Left ventricle myocardium inferior (tissue), 1 donor: ENCODE measurements at regions not wholly inside any gene's neighbourhood (a gene's known extent, or its start where the extent isn't known, plus 50 kb on each side); places are given as distances from the start of the nearest gene placed in this dataset.

Source experiments
- DNase-seq: peaks from one replicate; pipeline ENCODE4 v3.0.0-alpha.2; 2020
- H3K27ac ChIP-seq: fragments of 200-600 bp; replicated peaks from 2 replicates; pipeline ENCODE4 v1.8.0; 2021
- H3K27me3 ChIP-seq: fragments of 200-600 bp; 2 replicates; pipeline ENCODE4 v1.8.0; 2021; ENCODE audit warnings: low read depth
- H3K36me3 ChIP-seq: fragments of 200-600 bp; 2 replicates; pipeline ENCODE4 v1.8.0; 2021
- H3K4me1 ChIP-seq: fragments of 200-600 bp; 2 replicates; pipeline ENCODE4 v1.8.0; 2021
- H3K4me3 ChIP-seq: fragments of 200-600 bp; 2 replicates; pipeline ENCODE4 v1.8.0; 2021; ENCODE audit warnings: mild to moderate bottlenecking, moderate library complexity
- H3K9me3 ChIP-seq: fragments of 200-600 bp; replicated peaks from 2 replicates; pipeline ENCODE4 v1.8.0; 2021
- CTCF ChIP-seq: fragments of 200-600 bp; IDR thresholded peaks from 2 replicates; pipeline ENCODE4 v1.8.0; 2021; ENCODE audit warnings: antibody characterized with exemption, mild to moderate bottlenecking, borderline replicate concordance
- intact Hi-C: fragments of 100-400 bp; cut with micrococcal nuclease; formaldehyde crosslinking; loops from one replicate; pipeline ENCODE4 v1.11.0; 2022
- donor health status: DM: no; HTN: yes; CAD: no; lungs with severe emphysema.

GRCh38 chr13:43977911-43978310, 98.2 kb downstream of the LACC1 start:
- no peaks in the 10 kb centered on the region for H3K27me3 ChIP-seq

GRCh38 chr13:43978688-43979087, 99.0 kb downstream of the LACC1 start:
- H3K27ac ChIP-seq = no peak overlapping the region
- H3K9me3 ChIP-seq = no peaks in the 10 kb centered on the region
- H3K4me3 ChIP-seq = no peak overlapping the region
- no peaks in the 10 kb centered on the region for H3K36me3 ChIP-seq
- H3K27me3 ChIP-seq = no peaks in the 10 kb centered on the region
- H3K4me1 ChIP-seq = peaks cover 8% of the 10 kb centered on the region
- no peak for DNase-seq
- intact Hi-C loops = no loop called here
- TF ChIP-seq CTCF = no peak

More at GRCh38 chr13:43977911-43978310, 98.2 kb downstream of the LACC1 start:
- Histone ChIP-seq H3K27ac (no peak overlapping the region), H3K9me3 (no peaks in the 10 kb centered on the region), H3K4me3 (no peak overlapping the region), H3K36me3 (no peaks in the 10 kb centered on the region), H3K4me1 (peaks cover 8% of the 10 kb centered on the region)
- TF ChIP-seq CTCF = no peak
- intact Hi-C loops = no loop called here
- DNase-seq = no peak

- H3K4me3 ChIP-seq = no peak overlapping the region
- no peak overlapping the region for H3K27ac ChIP-seq
- no peaks in the 10 kb centered on the region for H3K36me3 ChIP-seq
- TF ChIP-seq CTCF = no peak
- no peak for DNase-seq
- H3K9me3 ChIP-seq = no peaks in the 10 kb centered on the region
- H3K27me3 ChIP-seq = no peaks in the 10 kb centered on the region
- H3K4me1 ChIP-seq = peaks cover 8% of the 10 kb centered on the region
- intact Hi-C loops = no loop called here
Measured at GRCh38 chr13:43979492-43979891, 99.8 kb downstream of the LACC1 start.

GRCh38 chr13:43980587-43980986, 100.9 kb downstream of the LACC1 start:
- no peak for TF ChIP-seq CTCF
- Histone ChIP-seq H3K4me3 (no peak overlapping the region), H3K9me3 (no peaks in the 10 kb centered on the region), H3K4me1 (peaks cover 13% of the 10 kb centered on the region), H3K27me3 (no peaks in the 10 kb centered on the region), H3K36me3 (no peaks in the 10 kb centered on the region), H3K27ac (no peak overlapping the region)
- intact Hi-C loops = no loop called here
- DNase-seq = no peak

GRCh38 chr13:43981091-43981490, 101.4 kb downstream of the LACC1 start:
- H3K4me3 ChIP-seq = no peak overlapping the region
- no peaks in the 10 kb centered on the region for H3K9me3 ChIP-seq
- TF ChIP-seq CTCF = no peak
- no peak for DNase-seq
- no peaks in the 10 kb centered on the region for H3K36me3 ChIP-seq
- H3K27ac ChIP-seq = peak overlapping the region; percentile 28
- peaks cover 18% of the 10 kb centered on the region for H3K4me1 ChIP-seq
- H3K27me3 ChIP-seq = no peaks in the 10 kb centered on the region
- intact Hi-C loops = no loop called here
